PC-3 (cell line): ENCODE measurements at regions not wholly inside any gene's neighbourhood (a gene's known extent, or its start where the extent isn't known, plus 50 kb on each side); places are given as distances from the start of the nearest gene placed in this dataset.

Source experiments
- ATAC-seq: fragments of 200-7000 bp; cut with Tn5 transposase; 2 replicates; pipeline ENCODE4 v1.9.1; 2020; ENCODE audit warnings: mild to moderate bottlenecking, moderate library complexity
- BruUV-seq: library from RNA; stranded (reverse); fragments of 400-500 nt; replicated peaks from 2 replicates; lab custom pipeline; 2021; lab: Mats Ljungman, UMichigan
- CTCF ChIA-PET: fragments of 300-600 bp; sonication (Branson Sonifier 250); formaldehyde crosslinking; loops from one replicate; lab custom pipeline; 2022; ENCODE audit warnings: antibody characterized with exemption; lab: Charles Lee
- POLR2A ChIA-PET: fragments of 300-600 bp; sonication (Branson Sonifier 250); formaldehyde crosslinking; loops from one replicate; lab custom pipeline; 2022; ENCODE audit warnings: antibody characterized with exemption; ENCODE audit not compliant: unreplicated experiment; lab: Charles Lee
- DNase-seq: peaks from one replicate; pipeline ENCODE4 v3.0.0-alpha.2; 2015
- H2AFZ ChIP-seq: fragments of 300-600 bp; sonication (generic); 2 replicates; pipeline ENCODE4 v1.6.0; 2016; ENCODE audit warnings: antibody characterized with exemption, low read length
- H3F3A ChIP-seq: fragments of 300-600 bp; sonication (generic); one replicate; pipeline ENCODE4 v1.6.0; 2017; ENCODE audit warnings: antibody characterized with exemption, low read length, control low read depth, mild to moderate bottlenecking; ENCODE audit not compliant: unreplicated experiment
- H3K27ac ChIP-seq: fragments of 300-600 bp; sonication (generic); 2 replicates; pipeline ENCODE4 v1.5.1; 2016; ENCODE audit warnings: mild to moderate bottlenecking, low read length
- H3K27me3 ChIP-seq: fragments of 300-600 bp; sonication (generic); 2 replicates; pipeline ENCODE4 v1.6.1; 2016; ENCODE audit warnings: low read length, mixed read lengths
- H3K36me3 ChIP-seq: fragments of 300-600 bp; sonication (generic); 2 replicates; pipeline ENCODE4 v1.6.1; 2016; ENCODE audit warnings: low read depth, mixed run types, low read length, mixed read lengths
- H3K4me1 ChIP-seq: fragments of 300-600 bp; sonication (generic); 2 replicates; pipeline ENCODE4 v1.5.1; 2016; ENCODE audit warnings: low read length; ENCODE audit not compliant: insufficient read depth
- H3K4me2 ChIP-seq: fragments of 300-600 bp; sonication (generic); 2 replicates; pipeline ENCODE4 v1.6.0; 2016; ENCODE audit warnings: low read length
- H3K4me3 ChIP-seq: fragments of 300-600 bp; sonication (generic); 2 replicates; pipeline ENCODE4 v1.5.1; 2016; ENCODE audit warnings: mild to moderate bottlenecking, low read length, mixed read lengths
- H3K79me2 ChIP-seq: fragments of 300-600 bp; sonication (generic); 2 replicates; pipeline ENCODE4 v1.6.1; 2017; ENCODE audit warnings: low read length, mixed read lengths
- H3K9ac ChIP-seq: fragments of 300-600 bp; sonication (generic); 2 replicates; pipeline ENCODE4 v1.6.0; 2016; ENCODE audit warnings: mild to moderate bottlenecking, low read length
- H3K9me2 ChIP-seq: fragments of 300-600 bp; sonication (generic); replicated peaks from 2 replicates; pipeline ENCODE4 v1.6.1; 2016; ENCODE audit warnings: mixed run types, low read length, mixed read lengths
- H3K9me3 ChIP-seq: fragments of 300-600 bp; sonication (generic); 2 replicates; pipeline ENCODE4 v1.6.1; 2016; ENCODE audit warnings: low read length, mixed read lengths
- H4K20me1 ChIP-seq: fragments of 300-600 bp; sonication (generic); 2 replicates; pipeline ENCODE4 v1.6.1; 2016; ENCODE audit warnings: low read length, mixed read lengths
- CTCF ChIP-seq: fragments of 300-600 bp; sonication (generic); conservative IDR thresholded peaks from 2 replicates; pipeline ENCODE4 v1.5.1; 2017; ENCODE audit warnings: antibody characterized with exemption, low read depth, mild to moderate bottlenecking, low read length
- EZH2 ChIP-seq: fragments of 300-600 bp; sonication (generic); IDR thresholded peaks from one replicate; pipeline ENCODE4 v1.6.1; 2017; ENCODE audit warnings: antibody characterized with exemption, mild to moderate bottlenecking, low read length; ENCODE audit not compliant: unreplicated experiment
- EZH2phosphoT487 ChIP-seq: fragments of 300-600 bp; sonication (generic); IDR thresholded peaks from 2 replicates; pipeline ENCODE4 v1.6.1; 2018; ENCODE audit warnings: mild to moderate bottlenecking, antibody characterized with exemption, low read length, borderline replicate concordance
- intact Hi-C: fragments of 100-400 bp; cut with micrococcal nuclease; formaldehyde crosslinking; loops from 2 replicates; pipeline ENCODE4 v1.9.0; 2023

- BruUV-seq, result no TSS peak
- no peaks in the 10 kb centered on the region for H3F3A ChIP-seq
These were observed 152.4 kb upstream of the MAN1A1 start for GRCh38 chr6:119501798-119502483.

DNA sequence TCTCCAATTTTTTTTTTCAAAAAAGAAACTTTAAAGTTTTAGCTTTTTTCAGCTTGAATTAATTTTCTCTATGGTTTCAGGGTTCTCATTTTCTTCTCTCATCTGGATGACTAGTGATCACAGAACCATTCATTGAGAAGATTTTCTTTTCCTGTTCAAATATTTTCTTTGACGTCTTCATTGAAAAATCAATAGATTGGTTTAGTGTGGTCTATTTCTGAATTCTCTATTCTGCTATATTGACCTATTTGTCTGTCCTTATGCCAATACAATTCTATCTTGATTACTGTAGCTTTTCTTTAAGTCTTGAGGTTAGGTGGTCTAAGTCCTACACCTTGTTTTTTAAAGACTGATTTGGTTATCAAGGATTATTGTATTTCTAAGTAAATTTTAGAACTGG is 150.2 kb upstream of the MAN1A1 start:
- Histone ChIP-seq H3F3A (no peaks in the 10 kb centered on the region), H3K9ac (no peak overlapping the region), H3K9me3 (no peaks in the 10 kb centered on the region), H3K79me2 (no peaks in the 10 kb centered on the region), H3K27me3 (no peaks in the 10 kb centered on the region), H3K27ac (no peak overlapping the region), H4K20me1 (no peaks in the 10 kb centered on the region), H3K4me1 (no peaks in the 10 kb centered on the region), H2AFZ (no peak overlapping the region), H3K36me3 (no peaks in the 10 kb centered on the region), H3K9me2 (no peaks in the 10 kb centered on the region), H3K4me2 (no peak overlapping the region), H3K4me3 (no peak overlapping the region)
- intact Hi-C loops, result no loop called here
- DNase-seq (no peak), ATAC-seq (no peak)
- no TSS peak for BruUV-seq
- ChIA-PET POLR2A (no interaction called here), CTCF (no interaction called here)
- TF ChIP-seq EZH2, result no peak
- no peak for TF ChIP-seq EZH2phosphoT487
- no peak for TF ChIP-seq CTCF

More at GRCh38 chr6:119501798-119502483, 152.4 kb upstream of the MAN1A1 start:
- Histone ChIP-seq H3K9ac (no peak overlapping the region), H2AFZ (no peak overlapping the region), H3K9me3 (no peaks in the 10 kb centered on the region), H3K4me1 (no peaks in the 10 kb centered on the region), H3K4me2 (no peak overlapping the region), H3K27me3 (no peaks in the 10 kb centered on the region), H3K79me2 (no peaks in the 10 kb centered on the region), H3K9me2 (no peaks in the 10 kb centered on the region), H3K27ac (no peak overlapping the region), H4K20me1 (no peaks in the 10 kb centered on the region), H3K36me3 (no peaks in the 10 kb centered on the region), H3K4me3 (no peak overlapping the region)
- DNase-seq, result no peak
- POLR2A ChIA-PET, result no interaction called here
- intact Hi-C loops, result no loop called here
- CTCF ChIA-PET, result no interaction called here
- no peak for ATAC-seq
- TF ChIP-seq CTCF (no peak), EZH2phosphoT487 (no peak), EZH2 (no peak)

- TF ChIP-seq CTCF, result no peak
- Histone ChIP-seq H3F3A (no peaks in the 10 kb centered on the region), H3K79me2 (no peaks in the 10 kb centered on the region), H3K27ac (no peak overlapping the region), H3K9ac (no peak overlapping the region), H3K9me2 (no peaks in the 10 kb centered on the region), H4K20me1 (no peaks in the 10 kb centered on the region), H2AFZ (no peak overlapping the region), H3K36me3 (no peaks in the 10 kb centered on the region), H3K9me3 (no peaks in the 10 kb centered on the region), H3K27me3 (no peaks in the 10 kb centered on the region), H3K4me2 (no peak overlapping the region), H3K4me3 (no peak overlapping the region), H3K4me1 (peaks cover 6% of the 10 kb centered on the region; the same call in 1 of the 2 replicates)
- BruUV-seq, result no TSS peak
- DNase-seq (no peak), ATAC-seq (no peak)
- intact Hi-C loops, result no loop called here
- ChIA-PET POLR2A (no interaction called here), CTCF (no interaction called here)
These were observed 148.6 kb upstream of the MAN1A1 start for GRCh38 chr6:119497988-119498727.
